ENCODE measurements at regions not wholly inside any gene's neighbourhood (a gene's known extent, or its start where the extent isn't known, plus 50 kb on each side); places are given as distances from the start of the nearest gene placed in this dataset.

DNA sequence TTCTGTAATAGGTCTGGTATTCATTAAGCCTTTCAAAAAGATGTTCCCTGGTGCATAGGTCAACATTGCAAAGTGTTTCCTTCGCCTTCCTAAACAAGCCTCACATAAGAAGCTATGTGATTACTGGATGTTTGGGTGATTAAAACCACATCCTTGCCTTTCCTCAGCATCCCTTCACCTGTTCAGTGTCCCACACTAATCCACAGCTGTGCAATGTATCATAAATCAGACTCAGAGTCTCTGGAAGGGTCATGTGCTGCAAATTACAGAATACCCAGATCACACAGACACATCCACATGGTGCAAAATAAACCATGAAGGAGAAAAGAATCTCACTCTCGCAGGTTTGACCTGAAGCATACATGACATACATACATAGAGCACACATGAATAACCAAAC lies 164.7 kb upstream of the NSMCE3 start:
- FAIRE-seq: no peak
- POLR2A ChIA-PET: no interaction called here
- H3K27ac ChIP-seq: no peak overlapping the region
- ATAC-seq: no peak
- 21% methylated on average over 2 of the region's 2 CpGs for WGBS (ENCODE audit: missing lambda C conversion rate)
- H3K4me2 ChIP-seq: no peak overlapping the region
- TF ChIP-seq, protein P1, sequence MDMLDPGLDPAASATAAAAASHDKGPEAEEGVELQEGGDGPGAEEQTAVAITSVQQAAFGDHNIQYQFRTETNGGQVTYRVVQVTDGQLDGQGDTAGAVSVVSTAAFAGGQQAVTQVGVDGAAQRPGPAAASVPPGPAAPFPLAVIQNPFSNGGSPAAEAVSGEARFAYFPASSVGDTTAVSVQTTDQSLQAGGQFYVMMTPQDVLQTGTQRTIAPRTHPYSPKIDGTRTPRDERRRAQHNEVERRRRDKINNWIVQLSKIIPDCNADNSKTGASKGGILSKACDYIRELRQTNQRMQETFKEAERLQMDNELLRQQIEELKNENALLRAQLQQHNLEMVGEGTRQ (IDR thresholded peaks at IDR 0.05): no peak
- TF ChIP-seq KDM5A (IDR thresholded peaks at IDR 0.05) (no peak), RARB (CRISPR knock-in tag; IDR thresholded peaks at IDR 0.05) (no peak), EP300 (IDR thresholded peaks at IDR 0.05) (no peak), MAFK (IDR thresholded peaks at IDR 0.05; ENCODE audit: partially characterized antibody) (no peak), CBX8 (IDR thresholded peaks at IDR 0.05) (no peak), TFCP2L1 (CRISPR knock-in tag; IDR thresholded peaks at IDR 0.05) (no peak), FOSL2 (IDR thresholded peaks at IDR 0.05) (no peak), FOSL2 (CRISPR knock-in tag; IDR thresholded peaks at IDR 0.05) (no peak), MYC (IDR thresholded peaks at IDR 0.05; ENCODE audit: borderline replicate concordance, low read length) (no peak), TP53 (CRISPR knock-in tag; IDR thresholded peaks at IDR 0.05) (no peak), BCL3 (IDR thresholded peaks at IDR 0.05) (no peak), KDM1A (IDR thresholded peaks at IDR 0.05; ENCODE audit: low read depth) (no peak)
- TF ChIP-seq, protein P2, sequence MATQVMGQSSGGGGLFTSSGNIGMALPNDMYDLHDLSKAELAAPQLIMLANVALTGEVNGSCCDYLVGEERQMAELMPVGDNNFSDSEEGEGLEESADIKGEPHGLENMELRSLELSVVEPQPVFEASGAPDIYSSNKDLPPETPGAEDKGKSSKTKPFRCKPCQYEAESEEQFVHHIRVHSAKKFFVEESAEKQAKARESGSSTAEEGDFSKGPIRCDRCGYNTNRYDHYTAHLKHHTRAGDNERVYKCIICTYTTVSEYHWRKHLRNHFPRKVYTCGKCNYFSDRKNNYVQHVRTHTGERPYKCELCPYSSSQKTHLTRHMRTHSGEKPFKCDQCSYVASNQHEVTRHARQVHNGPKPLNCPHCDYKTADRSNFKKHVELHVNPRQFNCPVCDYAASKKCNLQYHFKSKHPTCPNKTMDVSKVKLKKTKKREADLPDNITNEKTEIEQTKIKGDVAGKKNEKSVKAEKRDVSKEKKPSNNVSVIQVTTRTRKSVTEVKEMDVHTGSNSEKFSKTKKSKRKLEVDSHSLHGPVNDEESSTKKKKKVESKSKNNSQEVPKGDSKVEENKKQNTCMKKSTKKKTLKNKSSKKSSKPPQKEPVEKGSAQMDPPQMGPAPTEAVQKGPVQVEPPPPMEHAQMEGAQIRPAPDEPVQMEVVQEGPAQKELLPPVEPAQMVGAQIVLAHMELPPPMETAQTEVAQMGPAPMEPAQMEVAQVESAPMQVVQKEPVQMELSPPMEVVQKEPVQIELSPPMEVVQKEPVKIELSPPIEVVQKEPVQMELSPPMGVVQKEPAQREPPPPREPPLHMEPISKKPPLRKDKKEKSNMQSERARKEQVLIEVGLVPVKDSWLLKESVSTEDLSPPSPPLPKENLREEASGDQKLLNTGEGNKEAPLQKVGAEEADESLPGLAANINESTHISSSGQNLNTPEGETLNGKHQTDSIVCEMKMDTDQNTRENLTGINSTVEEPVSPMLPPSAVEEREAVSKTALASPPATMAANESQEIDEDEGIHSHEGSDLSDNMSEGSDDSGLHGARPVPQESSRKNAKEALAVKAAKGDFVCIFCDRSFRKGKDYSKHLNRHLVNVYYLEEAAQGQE (IDR thresholded peaks at IDR 0.05): no peak
- TF ChIP-seq, protein P3, sequence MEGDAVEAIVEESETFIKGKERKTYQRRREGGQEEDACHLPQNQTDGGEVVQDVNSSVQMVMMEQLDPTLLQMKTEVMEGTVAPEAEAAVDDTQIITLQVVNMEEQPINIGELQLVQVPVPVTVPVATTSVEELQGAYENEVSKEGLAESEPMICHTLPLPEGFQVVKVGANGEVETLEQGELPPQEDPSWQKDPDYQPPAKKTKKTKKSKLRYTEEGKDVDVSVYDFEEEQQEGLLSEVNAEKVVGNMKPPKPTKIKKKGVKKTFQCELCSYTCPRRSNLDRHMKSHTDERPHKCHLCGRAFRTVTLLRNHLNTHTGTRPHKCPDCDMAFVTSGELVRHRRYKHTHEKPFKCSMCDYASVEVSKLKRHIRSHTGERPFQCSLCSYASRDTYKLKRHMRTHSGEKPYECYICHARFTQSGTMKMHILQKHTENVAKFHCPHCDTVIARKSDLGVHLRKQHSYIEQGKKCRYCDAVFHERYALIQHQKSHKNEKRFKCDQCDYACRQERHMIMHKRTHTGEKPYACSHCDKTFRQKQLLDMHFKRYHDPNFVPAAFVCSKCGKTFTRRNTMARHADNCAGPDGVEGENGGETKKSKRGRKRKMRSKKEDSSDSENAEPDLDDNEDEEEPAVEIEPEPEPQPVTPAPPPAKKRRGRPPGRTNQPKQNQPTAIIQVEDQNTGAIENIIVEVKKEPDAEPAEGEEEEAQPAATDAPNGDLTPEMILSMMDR (IDR thresholded peaks at IDR 0.05): no peak
- no peaks in the 10 kb centered on the region; the same call in 2 of the 3 replicates for H3K4me1 ChIP-seq
- DNase-seq (ENCODE audit: low read depth in 1 of 2, low spot score in 1 of 2): no peak
- H3K4me3 ChIP-seq: no peak overlapping the region
- H3K9me3 ChIP-seq: no peaks in the 10 kb centered on the region
- CTCF ChIA-PET: interaction anchor here (0.9 to 1.6 kb wide), 3 partner anchors 16 to 294 kb away, joined by 3 to 5 read pairs (median 3); no protein-coding TSS in a partner anchor

- Histone ChIP-seq H3K9me3 (no peaks in the 10 kb centered on the region), H3K4me3 (no peak overlapping the region), H3K4me1 (no peaks in the 10 kb centered on the region), H3K4me2 (no peak overlapping the region), H3K27ac (no peak overlapping the region)
- ATAC-seq: no peak
- CTCF ChIA-PET: interaction anchor here (1.2 to 1.6 kb wide), 2 partner anchors 15 to 135 kb away, joined by 3 to 5 read pairs; no protein-coding TSS in a partner anchor
- TF ChIP-seq KDM5A (IDR thresholded peaks at IDR 0.05) (no peak), ZC3H11A (IDR thresholded peaks at IDR 0.05) (no peak)
- 20% methylated on average over 6 of the region's 6 CpGs for WGBS (ENCODE audit: missing lambda C conversion rate)
- DNase-seq (ENCODE audit: low read depth in 1 of 2, low spot score in 1 of 2): no peak
- FAIRE-seq: no peak
- POLR2A ChIA-PET: no interaction called here
Measured at GRCh38 chr15:29433507-29434248, 164.1 kb upstream of the NSMCE3 start.
